ENCODE measurements at regions not wholly inside any gene's neighbourhood (a gene's known extent, or its start where the extent isn't known, plus 50 kb on each side); places are given as distances from the start of the nearest gene placed in this dataset.

DNA sequence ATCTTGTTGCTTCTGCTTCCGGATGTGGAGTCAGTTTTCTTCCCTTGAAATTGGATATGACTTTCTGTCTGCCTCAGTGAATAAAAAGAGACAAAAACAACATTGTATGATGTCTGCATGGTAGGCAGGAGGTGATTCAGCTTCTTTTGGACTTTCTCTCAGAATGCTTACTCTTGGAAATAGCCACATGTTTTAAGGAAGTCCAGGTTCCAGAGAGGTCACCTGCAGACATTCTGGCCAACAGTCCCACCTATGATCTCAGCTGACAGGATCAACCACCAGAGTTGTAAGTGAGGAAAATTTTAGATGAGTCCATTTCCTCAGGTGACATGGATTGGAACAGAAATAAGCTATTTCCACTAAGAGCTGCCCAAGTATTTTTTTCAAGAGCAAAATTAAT lies 508.7 kb upstream of the FAM98A start:
- ChIA-PET CTCF (no interaction called here), POLR2A (no interaction called here)
- H3K9me3 ChIP-seq (ENCODE audit: control extremely low read depth in 1 of 5, control insufficient read depth in 4 of 5, insufficient read depth in 2 of 5, low read depth in 1 of 5, low read length in 4 of 5), result no peaks in the 10 kb centered on the region
- no peak for DNase-seq
- H3K27me3 ChIP-seq (replicated peaks in 2 of 5; ENCODE audit: control insufficient read depth in 4 of 5, insufficient read depth in 5 of 5, low read length in 4 of 5), result no peaks in the 10 kb centered on the region
- WGBS (ENCODE audit: insufficient coverage), result 91% methylated on average over 1 of the region's 1 CpG
- H3K4me3 ChIP-seq (ENCODE audit: control insufficient read depth in 1 of 7, extremely low read depth in 1 of 7, insufficient read depth in 4 of 7, low read depth in 2 of 7, low read length in 6 of 7), result no peak overlapping the region
- no peaks in the 10 kb centered on the region for H3K36me3 ChIP-seq (ENCODE audit: control insufficient read depth in 4 of 4, insufficient read depth in 4 of 4, low read length in 3 of 4)
- no peak overlapping the region for H3K27ac ChIP-seq (ENCODE audit: insufficient read depth in 1 of 2, low read depth in 1 of 2, low read length in 2 of 2, poor library complexity in 1 of 2, severe bottlenecking in 2 of 2)
- no peaks in the 10 kb centered on the region for H3K4me1 ChIP-seq (ENCODE audit: control extremely low read depth in 1 of 4, control insufficient read depth in 4 of 4, insufficient read depth in 4 of 4, low read length in 3 of 4)

DNA sequence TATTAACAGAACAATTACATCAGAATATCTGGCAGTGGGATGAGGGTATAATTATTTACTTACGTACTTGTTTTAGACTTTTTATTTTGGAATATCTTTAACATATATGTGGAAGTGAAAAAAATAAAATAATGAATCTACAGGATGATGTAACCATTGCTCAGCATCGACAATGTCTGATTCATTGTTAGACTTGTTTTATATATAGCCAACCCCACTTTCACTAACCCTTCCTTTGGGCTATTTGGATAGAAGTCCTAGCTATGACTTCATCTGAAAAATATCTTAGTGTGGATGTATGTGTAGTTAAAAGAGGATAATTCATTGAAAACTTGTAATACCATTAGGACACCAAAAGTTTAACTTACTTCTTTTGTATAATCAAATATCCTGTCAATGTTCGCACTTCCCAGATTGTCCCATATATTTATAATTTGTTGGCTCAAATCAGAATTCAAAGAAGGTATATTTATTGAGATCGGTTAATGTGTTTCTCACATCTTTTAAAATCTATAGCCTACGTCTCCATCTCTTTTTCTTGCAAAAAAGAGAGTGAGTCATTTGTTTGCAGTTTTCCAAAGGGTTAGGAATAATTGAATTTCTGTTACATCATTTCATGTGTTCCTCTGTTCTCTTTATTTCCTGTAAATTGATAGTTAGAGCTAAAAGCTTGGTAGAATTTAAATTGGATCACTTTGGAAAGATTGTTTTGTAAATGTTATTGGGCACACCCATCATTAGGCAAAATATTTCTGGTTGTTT lies 506.1 kb upstream of the FAM98A start:
- no peaks in the 10 kb centered on the region for H3K36me3 ChIP-seq (ENCODE audit: control insufficient read depth in 4 of 4, insufficient read depth in 4 of 4, low read length in 3 of 4)
- H3K4me3 ChIP-seq (ENCODE audit: control insufficient read depth in 1 of 7, extremely low read depth in 1 of 7, insufficient read depth in 4 of 7, low read depth in 2 of 7, low read length in 6 of 7), result no peak overlapping the region
- CTCF ChIA-PET, result no interaction called here
- no CpG with 5 or more reads among the region's 5 CpGs for WGBS (ENCODE audit: insufficient coverage)
- H3K27ac ChIP-seq (ENCODE audit: insufficient read depth in 1 of 2, low read depth in 1 of 2, low read length in 2 of 2, poor library complexity in 1 of 2, severe bottlenecking in 2 of 2), result no peak overlapping the region
- POLR2A ChIA-PET, result no interaction called here
- H3K27me3 ChIP-seq (replicated peaks in 2 of 5; ENCODE audit: control insufficient read depth in 4 of 5, insufficient read depth in 5 of 5, low read length in 4 of 5), result no peaks in the 10 kb centered on the region
- no peaks in the 10 kb centered on the region for H3K9me3 ChIP-seq (ENCODE audit: control extremely low read depth in 1 of 5, control insufficient read depth in 4 of 5, insufficient read depth in 2 of 5, low read depth in 1 of 5, low read length in 4 of 5)
- H3K4me1 ChIP-seq (ENCODE audit: control extremely low read depth in 1 of 4, control insufficient read depth in 4 of 4, insufficient read depth in 4 of 4, low read length in 3 of 4), result peaks cover 0 to 2% (median 0%) of the 10 kb centered on the region in 4 experiments
- no peak for DNase-seq

DNA sequence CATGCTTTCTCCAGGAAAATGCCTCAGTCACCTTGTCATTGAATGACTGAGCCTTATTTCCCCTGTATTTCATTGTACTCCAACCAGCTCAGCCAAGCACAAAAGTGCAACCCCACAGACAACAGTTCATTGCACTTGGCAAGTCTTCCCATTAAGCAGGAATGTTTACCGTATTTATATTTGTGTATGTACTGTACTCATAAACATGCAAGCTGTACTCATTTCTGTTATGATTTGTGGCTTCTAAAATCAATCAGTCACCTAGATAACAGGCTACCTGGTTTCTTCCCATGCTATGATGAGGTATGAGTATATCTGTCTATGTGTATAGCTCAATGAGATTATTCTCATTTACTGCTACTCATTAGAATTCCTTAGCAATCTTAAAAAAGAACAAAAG lies 505.5 kb upstream of the FAM98A start:
- no peaks in the 10 kb centered on the region for H3K9me3 ChIP-seq (ENCODE audit: control extremely low read depth in 1 of 5, control insufficient read depth in 4 of 5, insufficient read depth in 2 of 5, low read depth in 1 of 5, low read length in 4 of 5)
- WGBS (ENCODE audit: insufficient coverage), result no CpG with 5 or more reads among the region's 1 CpG
- H3K4me1 ChIP-seq (ENCODE audit: control extremely low read depth in 1 of 4, control insufficient read depth in 4 of 4, insufficient read depth in 4 of 4, low read length in 3 of 4), result peaks cover 0 to 2% (median 0%) of the 10 kb centered on the region in 4 experiments
- POLR2A ChIA-PET, result no interaction called here
- H3K36me3 ChIP-seq (ENCODE audit: control insufficient read depth in 4 of 4, insufficient read depth in 4 of 4, low read length in 3 of 4), result no peaks in the 10 kb centered on the region
- H3K4me3 ChIP-seq (ENCODE audit: control insufficient read depth in 1 of 7, extremely low read depth in 1 of 7, insufficient read depth in 4 of 7, low read depth in 2 of 7, low read length in 6 of 7), result no peak overlapping the region
- CTCF ChIA-PET, result no interaction called here
- H3K27ac ChIP-seq (ENCODE audit: insufficient read depth in 1 of 2, low read depth in 1 of 2, low read length in 2 of 2, poor library complexity in 1 of 2, severe bottlenecking in 2 of 2), result no peak overlapping the region
- no peak for DNase-seq
- H3K27me3 ChIP-seq (replicated peaks in 2 of 5; ENCODE audit: control insufficient read depth in 4 of 5, insufficient read depth in 5 of 5, low read length in 4 of 5), result no peaks in the 10 kb centered on the region

DNA sequence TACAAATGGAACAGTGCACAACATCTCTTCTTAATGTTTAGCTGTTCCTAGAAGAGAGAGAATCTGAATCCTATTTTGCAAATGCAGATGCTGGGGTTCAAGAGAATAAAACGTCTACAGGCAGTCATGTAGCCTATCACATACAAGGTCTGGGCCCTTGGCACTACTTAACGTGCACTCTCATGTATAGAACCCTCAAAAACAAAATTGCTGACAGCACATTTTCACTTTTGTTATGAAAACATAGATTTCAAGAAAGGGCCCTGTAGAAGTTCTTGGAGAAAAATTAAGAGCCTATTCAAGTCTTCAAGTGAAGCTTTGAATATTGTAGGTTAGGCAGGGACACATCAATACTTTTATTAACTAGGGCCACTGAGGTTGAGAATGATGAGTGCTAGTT lies 504.3 kb upstream of the FAM98A start:
- no peak overlapping the region for H3K27ac ChIP-seq (ENCODE audit: insufficient read depth in 1 of 2, low read depth in 1 of 2, low read length in 2 of 2, poor library complexity in 1 of 2, severe bottlenecking in 2 of 2)
- no peaks in the 10 kb centered on the region for H3K9me3 ChIP-seq (ENCODE audit: control extremely low read depth in 1 of 5, control insufficient read depth in 4 of 5, insufficient read depth in 2 of 5, low read depth in 1 of 5, low read length in 4 of 5)
- no peaks in the 10 kb centered on the region for H3K36me3 ChIP-seq (ENCODE audit: control insufficient read depth in 4 of 4, insufficient read depth in 4 of 4, low read length in 3 of 4)
- POLR2A ChIA-PET, result no interaction called here
- peaks cover 0 to 2% (median 0%) of the 10 kb centered on the region in 4 experiments for H3K4me1 ChIP-seq (ENCODE audit: control extremely low read depth in 1 of 4, control insufficient read depth in 4 of 4, insufficient read depth in 4 of 4, low read length in 3 of 4)
- CTCF ChIA-PET, result no interaction called here
- no peaks in the 10 kb centered on the region for H3K27me3 ChIP-seq (replicated peaks in 2 of 5; ENCODE audit: control insufficient read depth in 4 of 5, insufficient read depth in 5 of 5, low read length in 4 of 5)
- no peak overlapping the region for H3K4me3 ChIP-seq (ENCODE audit: control insufficient read depth in 1 of 7, extremely low read depth in 1 of 7, insufficient read depth in 4 of 7, low read depth in 2 of 7, low read length in 6 of 7)
- 100% methylated on average over 2 of the region's 2 CpGs for WGBS (ENCODE audit: insufficient coverage)
- DNase-seq, result no peak

DNA sequence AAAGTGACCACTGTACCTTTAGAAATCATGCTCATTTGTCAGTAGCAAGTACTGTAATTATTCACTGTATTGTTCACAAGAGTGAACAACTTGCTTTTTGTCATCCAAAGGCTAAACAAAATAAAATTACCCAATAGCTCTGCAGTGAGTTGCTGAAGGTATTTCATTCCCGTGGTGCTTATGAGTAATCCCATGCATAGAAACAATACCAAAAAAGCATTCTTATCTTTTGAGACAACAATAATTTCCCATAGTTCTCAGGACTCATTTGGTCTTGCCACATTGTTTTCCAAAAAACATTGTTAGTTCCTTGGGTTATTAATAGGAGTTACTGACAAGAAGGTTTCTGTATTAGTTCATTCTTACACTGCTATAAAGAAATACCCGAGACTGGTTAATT lies 503.2 kb upstream of the FAM98A start:
- H3K36me3 ChIP-seq (ENCODE audit: control insufficient read depth in 4 of 4, insufficient read depth in 4 of 4, low read length in 3 of 4), result no peaks in the 10 kb centered on the region
- H3K27me3 ChIP-seq (replicated peaks in 2 of 5; ENCODE audit: control insufficient read depth in 4 of 5, insufficient read depth in 5 of 5, low read length in 4 of 5), result no peaks in the 10 kb centered on the region
- H3K27ac ChIP-seq (ENCODE audit: insufficient read depth in 1 of 2, low read depth in 1 of 2, low read length in 2 of 2, poor library complexity in 1 of 2, severe bottlenecking in 2 of 2), result no peak overlapping the region
- H3K9me3 ChIP-seq (ENCODE audit: control extremely low read depth in 1 of 5, control insufficient read depth in 4 of 5, insufficient read depth in 2 of 5, low read depth in 1 of 5, low read length in 4 of 5), result no peaks in the 10 kb centered on the region
- no peak overlapping the region for H3K4me3 ChIP-seq (ENCODE audit: control insufficient read depth in 1 of 7, extremely low read depth in 1 of 7, insufficient read depth in 4 of 7, low read depth in 2 of 7, low read length in 6 of 7)
- 100% methylated on average over 1 of the region's 2 CpGs for WGBS (ENCODE audit: insufficient coverage)
- CTCF ChIA-PET, result no interaction called here
- no peak for DNase-seq
- POLR2A ChIA-PET, result no interaction called here
- peaks cover 0 to 2% (median 0%) of the 10 kb centered on the region in 4 experiments for H3K4me1 ChIP-seq (ENCODE audit: control extremely low read depth in 1 of 4, control insufficient read depth in 4 of 4, insufficient read depth in 4 of 4, low read length in 3 of 4)

GRCh38 chr2:34099377-34099776 lies 500.3 kb upstream of the FAM98A start:
- no peak for DNase-seq
- H3K9me3 ChIP-seq (ENCODE audit: control extremely low read depth in 1 of 5, control insufficient read depth in 4 of 5, insufficient read depth in 2 of 5, low read depth in 1 of 5, low read length in 4 of 5), result no peaks in the 10 kb centered on the region
- WGBS (ENCODE audit: insufficient coverage), result 93% methylated on average over 2 of the region's 2 CpGs
- H3K4me1 ChIP-seq (ENCODE audit: control extremely low read depth in 1 of 4, control insufficient read depth in 4 of 4, insufficient read depth in 4 of 4, low read length in 3 of 4), result peaks cover 0 to 2% (median 0%) of the 10 kb centered on the region in 4 experiments
- no peaks in the 10 kb centered on the region for H3K27me3 ChIP-seq (replicated peaks in 2 of 5; ENCODE audit: control insufficient read depth in 4 of 5, insufficient read depth in 5 of 5, low read length in 4 of 5)
- H3K4me3 ChIP-seq (ENCODE audit: control insufficient read depth in 1 of 7, extremely low read depth in 1 of 7, insufficient read depth in 4 of 7, low read depth in 2 of 7, low read length in 6 of 7), result no peak overlapping the region
- H3K36me3 ChIP-seq (ENCODE audit: control insufficient read depth in 4 of 4, insufficient read depth in 4 of 4, low read length in 3 of 4), result no peaks in the 10 kb centered on the region
- POLR2A ChIA-PET, result no interaction called here
- no peak overlapping the region for H3K27ac ChIP-seq (ENCODE audit: insufficient read depth in 1 of 2, low read depth in 1 of 2, low read length in 2 of 2, poor library complexity in 1 of 2, severe bottlenecking in 2 of 2)
- CTCF ChIA-PET, result no interaction called here

DNA sequence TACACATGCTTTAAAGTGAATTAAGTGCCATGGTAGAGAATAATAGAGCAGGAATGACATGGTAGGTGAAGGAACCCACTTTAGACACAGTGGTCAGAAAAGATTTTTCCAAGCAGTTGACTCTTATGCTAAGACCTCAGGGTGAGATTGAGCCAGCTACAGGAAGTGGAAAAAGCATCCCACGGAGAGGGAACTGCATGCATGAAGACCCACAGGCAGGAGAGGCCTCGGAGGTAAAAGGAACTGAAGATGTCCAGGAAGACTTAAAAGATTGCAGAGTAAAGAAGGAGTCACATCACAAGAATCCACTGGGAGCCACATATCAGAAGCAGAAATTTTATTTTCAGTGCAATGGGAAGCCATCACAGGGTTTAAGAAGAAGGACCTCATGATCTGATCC lies 499.2 kb upstream of the FAM98A start:
- WGBS (ENCODE audit: insufficient coverage), result 54% methylated on average over 2 of the region's 2 CpGs
- no peaks in the 10 kb centered on the region for H3K9me3 ChIP-seq (ENCODE audit: control extremely low read depth in 1 of 5, control insufficient read depth in 4 of 5, insufficient read depth in 2 of 5, low read depth in 1 of 5, low read length in 4 of 5)
- CTCF ChIA-PET, result no interaction called here

More for the DNA sequence above, 499.2 kb upstream of the FAM98A start:
- Histone ChIP-seq H3K4me1 (ENCODE audit: control extremely low read depth in 1 of 4, control insufficient read depth in 4 of 4, insufficient read depth in 4 of 4, low read length in 3 of 4) (peaks cover 0 to 2% (median 0%) of the 10 kb centered on the region in 4 experiments), H3K36me3 (ENCODE audit: control insufficient read depth in 4 of 4, insufficient read depth in 4 of 4, low read length in 3 of 4) (no peaks in the 10 kb centered on the region), H3K27ac (ENCODE audit: insufficient read depth in 1 of 2, low read depth in 1 of 2, low read length in 2 of 2, poor library complexity in 1 of 2, severe bottlenecking in 2 of 2) (no peak overlapping the region), H3K4me3 (ENCODE audit: control insufficient read depth in 1 of 7, extremely low read depth in 1 of 7, insufficient read depth in 4 of 7, low read depth in 2 of 7, low read length in 6 of 7) (no peak overlapping the region), H3K27me3 (replicated peaks in 2 of 5; ENCODE audit: control insufficient read depth in 4 of 5, insufficient read depth in 5 of 5, low read length in 4 of 5) (no peaks in the 10 kb centered on the region)
- no peak for DNase-seq
- POLR2A ChIA-PET, result no interaction called here

Data from common myeloid progenitor, CD34-positive (primary cell).